Tibial nerve (tissue), 4 donors: ENCODE measurements at regions not wholly inside any gene's neighbourhood (a gene's known extent, or its start where the extent isn't known, plus 50 kb on each side); places are given as distances from the start of the nearest gene placed in this dataset.

Source experiments
- DNase-seq, 2 donors: peaks; one replicate each; pipeline ENCODE4 v3.0.0-alpha.2; 2019; ENCODE audit warnings: low spot score in 2 of 2
- H3K27ac ChIP-seq, 4 donors: fragments of 200-600 bp; sonication (generic) in 3 of 4; one replicate each; pipeline ENCODE4 v1.5.1; 2017 to 2019; ENCODE audit warnings: mild to moderate bottlenecking in 1 of 4
- H3K27me3 ChIP-seq, 2 donors: fragments of 200-600 bp; sonication (generic) in 1 of 2; one replicate each; pipeline versions ENCODE4 v1.5.1 to v1.6.0; 2017 to 2019
- H3K36me3 ChIP-seq, 3 donors: fragments of 200-600 bp; sonication (generic); one replicate each; pipeline ENCODE4 v1.5.1; 2018 to 2019
- H3K4me1 ChIP-seq, 4 donors: fragments of 200-600 bp; sonication (generic) in 3 of 4; one replicate each; pipeline ENCODE4 v1.5.1; 2017 to 2019
- H3K4me3 ChIP-seq, 4 donors: fragments of 200-600 bp; sonication (generic) in 3 of 4; one replicate each; pipeline ENCODE4 v1.5.1; 2017 to 2019; ENCODE audit warnings: mild to moderate bottlenecking in 1 of 4, moderate library complexity in 1 of 4
- H3K9me3 ChIP-seq, 4 donors: fragments of 200-600 bp; sonication (generic) in 3 of 4; one replicate each; pipeline ENCODE4 v1.5.1; 2017 to 2019
- EP300 ChIP-seq, 2 donors: sonication (generic); formaldehyde crosslinking; IDR thresholded peaks; one replicate each; pipeline ENCODE4 v1.6.1; 2017; ENCODE audit warnings: antibody characterized with exemption in 2 of 2, mild to moderate bottlenecking in 1 of 2
- POLR2A ChIP-seq, 2 donors: fragments of 450-650 bp; IDR thresholded peaks; one replicate each; pipeline ENCODE4 v1.6.1; 2017; ENCODE audit warnings: antibody characterized with exemption in 2 of 2, mild to moderate bottlenecking in 2 of 2, moderate library complexity in 2 of 2
- WGBS, 2 donors: methylation state at CpG; one replicate each; pipeline ENCODE4 v1.1.5; 2018; 5-methylcytosine and 5-hydroxymethylcytosine counted together
- TF ChIP-seq, protein P1 (sequence below), 5 experiments: fragments of 200-600 bp in 3 of 5; fragments of 450-650 bp in 2 of 5; sonication (generic) in 3 of 5; IDR thresholded peaks; one replicate each; pipeline ENCODE4 v1.5.1; 2016 to 2019; ENCODE audit warnings: antibody characterized with exemption in 5 of 5, mild to moderate bottlenecking in 3 of 5, moderate library complexity in 2 of 5

DNA sequence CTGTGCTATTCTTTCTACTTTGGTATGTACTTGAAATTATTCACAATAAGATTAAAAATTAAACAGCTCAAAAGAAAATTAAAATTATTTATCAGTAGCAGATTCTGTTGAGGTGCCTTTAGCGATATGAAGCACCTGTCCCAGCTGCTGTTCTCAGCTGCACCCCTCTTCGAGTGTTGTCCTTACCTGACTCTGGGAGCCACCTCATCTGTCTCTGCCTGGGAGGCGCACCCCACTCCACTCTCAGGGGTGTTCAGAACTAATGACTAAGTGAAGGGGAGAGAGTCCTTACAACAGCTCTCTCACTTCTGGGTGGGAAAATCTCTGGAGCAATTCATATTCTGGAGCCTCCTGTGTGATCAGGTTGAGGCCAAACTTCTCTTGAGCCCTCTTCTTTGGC lies 745.7 kb downstream of the RFPL4B start:
- Histone ChIP-seq H3K9me3 (no peaks in the 10 kb centered on the region), H3K4me1 (no peaks in the 10 kb centered on the region), H3K36me3 (no peaks in the 10 kb centered on the region), H3K27ac (no peak overlapping the region), H3K27me3 (no peaks in the 10 kb centered on the region), H3K4me3 (no peak overlapping the region)
- no peak for DNase-seq
- 92 to 93% methylated on average over 3 of the region's 3 CpGs for WGBS, 2 donors
- TF ChIP-seq EP300 (IDR thresholded peaks at IDR 0.05) (no peak), POLR2A (IDR thresholded peaks at IDR 0.05) (no peak)
- TF ChIP-seq, protein P1, sequence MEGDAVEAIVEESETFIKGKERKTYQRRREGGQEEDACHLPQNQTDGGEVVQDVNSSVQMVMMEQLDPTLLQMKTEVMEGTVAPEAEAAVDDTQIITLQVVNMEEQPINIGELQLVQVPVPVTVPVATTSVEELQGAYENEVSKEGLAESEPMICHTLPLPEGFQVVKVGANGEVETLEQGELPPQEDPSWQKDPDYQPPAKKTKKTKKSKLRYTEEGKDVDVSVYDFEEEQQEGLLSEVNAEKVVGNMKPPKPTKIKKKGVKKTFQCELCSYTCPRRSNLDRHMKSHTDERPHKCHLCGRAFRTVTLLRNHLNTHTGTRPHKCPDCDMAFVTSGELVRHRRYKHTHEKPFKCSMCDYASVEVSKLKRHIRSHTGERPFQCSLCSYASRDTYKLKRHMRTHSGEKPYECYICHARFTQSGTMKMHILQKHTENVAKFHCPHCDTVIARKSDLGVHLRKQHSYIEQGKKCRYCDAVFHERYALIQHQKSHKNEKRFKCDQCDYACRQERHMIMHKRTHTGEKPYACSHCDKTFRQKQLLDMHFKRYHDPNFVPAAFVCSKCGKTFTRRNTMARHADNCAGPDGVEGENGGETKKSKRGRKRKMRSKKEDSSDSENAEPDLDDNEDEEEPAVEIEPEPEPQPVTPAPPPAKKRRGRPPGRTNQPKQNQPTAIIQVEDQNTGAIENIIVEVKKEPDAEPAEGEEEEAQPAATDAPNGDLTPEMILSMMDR (IDR thresholded peaks at IDR 0.05): no peak

DNA sequence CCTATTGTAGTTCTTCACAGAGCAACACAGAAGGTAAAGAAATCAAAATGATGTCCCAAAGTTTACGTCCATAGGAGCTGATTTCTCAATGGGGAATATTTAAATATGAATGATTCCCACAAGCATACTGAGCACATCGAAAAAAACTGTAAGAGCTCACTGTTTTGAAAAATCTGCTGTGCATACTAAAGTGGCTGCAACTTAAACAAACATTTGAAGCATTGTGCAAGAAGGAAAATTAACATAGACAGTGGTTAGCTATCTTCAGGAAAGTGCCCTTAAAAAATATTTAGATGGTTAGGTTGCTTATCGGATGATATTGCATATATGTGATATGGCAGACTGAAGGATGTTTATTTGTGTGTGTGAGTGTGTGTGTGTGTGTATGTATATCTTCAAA lies 747.6 kb downstream of the RFPL4B start:
- Histone ChIP-seq H3K9me3 (no peaks in the 10 kb centered on the region), H3K27ac (no peak overlapping the region), H3K27me3 (no peaks in the 10 kb centered on the region), H3K4me3 (no peak overlapping the region), H3K4me1 (no peaks in the 10 kb centered on the region), H3K36me3 (no peaks in the 10 kb centered on the region)
- no peak for DNase-seq
- TF ChIP-seq EP300 (IDR thresholded peaks at IDR 0.05) (no peak), POLR2A (IDR thresholded peaks at IDR 0.05) (no peak)
- TF ChIP-seq, protein P1 (IDR thresholded peaks at IDR 0.05): no peak
- 29 to 30% methylated on average over 3 of the region's 3 CpGs for WGBS, 2 donors

DNA sequence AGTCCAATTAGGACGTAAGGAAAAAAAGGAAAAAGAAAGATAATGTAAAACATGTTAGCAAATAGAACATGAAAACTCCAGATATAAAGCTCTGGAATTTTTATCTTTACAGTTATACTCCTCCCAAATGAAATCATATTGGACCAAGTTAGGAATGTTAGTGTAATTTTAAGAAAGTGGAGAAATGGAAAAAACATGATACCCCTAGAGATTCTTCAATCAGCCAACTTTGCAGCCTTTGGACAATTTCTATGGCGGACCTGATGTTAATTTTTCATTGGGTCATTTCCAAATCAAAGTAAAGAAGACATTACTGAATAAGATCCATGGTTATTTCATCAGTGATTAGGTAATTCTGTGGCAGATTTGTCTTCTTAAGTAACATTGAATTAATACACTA lies 748.7 kb downstream of the RFPL4B start:
- no peak overlapping the region for H3K27ac ChIP-seq
- H3K4me3 ChIP-seq: no peak overlapping the region
- H3K9me3 ChIP-seq: no peaks in the 10 kb centered on the region
- H3K4me1 ChIP-seq: no peaks in the 10 kb centered on the region
- no peak for TF ChIP-seq EP300 (IDR thresholded peaks at IDR 0.05)
- TF ChIP-seq, protein P1 (IDR thresholded peaks at IDR 0.05): no peak
- TF ChIP-seq POLR2A (IDR thresholded peaks at IDR 0.05): no peak
- H3K36me3 ChIP-seq: no peaks in the 10 kb centered on the region
- no peak for DNase-seq
- 78 to 88% methylated on average over 2 of the region's 2 CpGs for WGBS, 2 donors
- H3K27me3 ChIP-seq: no peaks in the 10 kb centered on the region

DNA sequence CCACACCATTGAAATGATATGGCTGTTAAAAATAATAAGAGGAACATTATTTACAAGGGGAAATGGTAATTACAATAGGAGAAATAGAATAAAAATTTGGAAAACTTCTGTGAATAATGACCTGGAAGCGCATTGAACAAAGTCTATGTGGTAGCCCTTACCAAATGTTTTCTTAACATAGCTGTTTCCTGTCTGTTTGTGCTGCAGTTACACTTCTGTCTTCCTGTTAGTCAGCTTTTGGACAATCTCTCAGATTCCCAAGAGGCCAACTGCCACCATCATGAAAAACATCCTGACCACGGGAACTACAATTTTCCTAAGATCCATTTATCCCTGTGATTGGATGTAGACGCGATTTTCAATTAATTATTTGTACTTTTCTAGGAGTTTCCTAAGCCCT lies 754.4 kb upstream of the MARCKS start:
- H3K36me3 ChIP-seq: no peaks in the 10 kb centered on the region
- no peak overlapping the region for H3K4me3 ChIP-seq
- peaks cover 0 to 19% (median 5%) of the 10 kb centered on the region in 4 donors for H3K4me1 ChIP-seq
- no peaks in the 10 kb centered on the region for H3K9me3 ChIP-seq
- H3K27ac ChIP-seq: no peak overlapping the region
- H3K27me3 ChIP-seq: no peaks in the 10 kb centered on the region
- DNase-seq: no peak
- 64 to 78% methylated on average over 4 of the region's 4 CpGs for WGBS, 2 donors
- TF ChIP-seq, protein P1 (IDR thresholded peaks at IDR 0.05): no peak
- TF ChIP-seq EP300 (IDR thresholded peaks at IDR 0.05): no peak

DNA sequence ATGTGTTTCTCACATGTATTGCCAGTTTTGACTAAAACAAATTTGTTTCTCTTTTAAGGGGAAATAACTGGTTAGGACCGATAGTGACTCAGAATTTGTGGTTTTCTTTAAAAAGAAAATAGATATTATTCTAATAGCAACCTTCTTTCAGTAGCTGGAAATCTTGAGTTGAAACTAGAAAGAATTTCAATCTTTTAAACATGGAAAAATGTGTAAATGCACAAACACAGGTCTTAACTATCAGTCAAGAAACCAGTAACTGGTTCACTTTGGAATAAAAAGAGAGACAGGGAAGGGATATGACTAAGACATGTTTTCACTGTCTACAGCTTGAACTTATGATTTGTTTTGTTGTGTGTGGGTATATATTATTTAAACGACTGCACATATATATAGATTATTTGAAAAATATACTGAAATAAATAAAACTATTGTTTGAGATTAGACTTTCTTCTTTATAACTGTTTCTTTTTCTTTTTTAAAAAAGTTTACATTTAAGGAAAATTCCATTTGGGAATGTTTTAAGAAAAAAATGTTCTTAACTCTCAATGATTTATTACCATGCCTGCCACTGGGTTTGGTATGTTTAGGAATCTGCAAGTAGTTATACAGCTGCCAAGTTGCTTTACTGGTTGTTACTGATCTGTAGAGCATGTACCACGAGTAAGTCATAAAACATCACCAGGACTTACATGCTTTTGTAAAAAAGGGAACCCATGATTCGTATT lies 753.3 kb upstream of the MARCKS start:
- H3K27ac ChIP-seq: no peak overlapping the region
- H3K27me3 ChIP-seq: no peaks in the 10 kb centered on the region
- TF ChIP-seq, protein P1 (IDR thresholded peaks at IDR 0.05): no peak
- no peak for TF ChIP-seq EP300 (IDR thresholded peaks at IDR 0.05)
- TF ChIP-seq POLR2A (IDR thresholded peaks at IDR 0.05): no peak

More for the DNA sequence above, 753.3 kb upstream of the MARCKS start:
- Histone ChIP-seq H3K4me1 (peaks cover 0 to 19% (median 5%) of the 10 kb centered on the region in 4 donors), H3K9me3 (peaks cover 0 to under 1% (median 0%) of the 10 kb centered on the region in 4 donors), H3K36me3 (no peaks in the 10 kb centered on the region), H3K4me3 (no peak overlapping the region)
- 36 to 42% methylated on average over 4 of the region's 4 CpGs for WGBS, 2 donors
- no peak for DNase-seq
